GM23338 (cell line): ENCODE measurements at regions not wholly inside any gene's neighbourhood (a gene's known extent, or its start where the extent isn't known, plus 50 kb on each side); places are given as distances from the start of the nearest gene placed in this dataset.
A peak's percentile ranks its signal among the peaks of the same experiment; 100 is the strongest.

ENCODE experiments used
- ATAC-seq: fragments of 200-7000 bp; cut with Tn5 transposase; 3 replicates; pipeline ENCODE4 v1.9.1; 2020
- DNase-seq: peaks from one replicate; pipeline ENCODE4 v3.0.0-alpha.2; 2015; ENCODE audit warnings: low spot score
- H2AFZ ChIP-seq: fragments of 200-600 bp; sonication (generic); 2 replicates; pipeline ENCODE4 v1.8.0; 2016; ENCODE audit warnings: antibody characterized with exemption, mild to moderate bottlenecking, moderate library complexity
- H3F3A ChIP-seq: fragments of 200-600 bp; sonication (generic); replicated peaks from 2 replicates; pipeline ENCODE4 v1.8.0; 2017; ENCODE audit warnings: antibody characterized with exemption, mixed run types, low read depth
- H3K27ac ChIP-seq: fragments of 200-600 bp; sonication (generic); 2 replicates; pipeline ENCODE4 v1.6.1; 2016; ENCODE audit warnings: low read depth
- H3K27me3 ChIP-seq: fragments of 200-600 bp; sonication (generic); 2 replicates; pipeline ENCODE4 v1.8.0; 2016; ENCODE audit warnings: mild to moderate bottlenecking, mixed run types, moderate library complexity; ENCODE audit not compliant: insufficient read depth
- H3K36me3 ChIP-seq: fragments of 200-600 bp; sonication (generic); 2 replicates; pipeline ENCODE4 v1.8.0; 2016; ENCODE audit warnings: mild to moderate bottlenecking; ENCODE audit not compliant: insufficient read depth
- H3K4me1 ChIP-seq: fragments of 200-600 bp; sonication (generic); 2 replicates; pipeline ENCODE4 v1.8.0; 2016; ENCODE audit warnings: mild to moderate bottlenecking, moderate library complexity; ENCODE audit not compliant: insufficient read depth
- H3K4me2 ChIP-seq: fragments of 200-600 bp; sonication (generic); 2 replicates; pipeline ENCODE4 v1.7.1; 2017; ENCODE audit warnings: mixed run types
- H3K4me3 ChIP-seq: fragments of 200-600 bp; sonication (generic); 2 replicates; pipeline ENCODE4 v1.6.1; 2016; ENCODE audit warnings: mixed run types
- H3K79me2 ChIP-seq: fragments of 200-600 bp; sonication (generic); replicated peaks from 2 replicates; pipeline ENCODE4 v1.8.0; 2017; ENCODE audit warnings: mild to moderate bottlenecking; ENCODE audit not compliant: insufficient read depth
- H3K9me2 ChIP-seq: fragments of 200-600 bp; sonication (generic); 2 replicates; pipeline ENCODE4 v1.8.0; 2017; ENCODE audit not compliant: insufficient read depth
- H4K20me1 ChIP-seq: fragments of 200-600 bp; sonication (generic); replicated peaks from 2 replicates; pipeline ENCODE4 v1.8.0; 2017; ENCODE audit warnings: mild to moderate bottlenecking; ENCODE audit not compliant: insufficient read depth
- H3K27ac Mint-ChIP-seq: 2 replicates; pipeline ENCODE4 v1.8.0; 2020; ENCODE audit warnings: inconsistent platforms, mild to moderate bottlenecking, moderate library complexity, mixed read lengths
- H3K27me3 Mint-ChIP-seq: 3 replicates; pipeline ENCODE4 v1.8.0; 2022; ENCODE audit warnings: low read depth, mild to moderate bottlenecking, moderate library complexity, mixed read lengths, inconsistent platforms; ENCODE audit not compliant: insufficient read depth, poor library complexity
- H3K36me3 Mint-ChIP-seq: 3 replicates; pipeline ENCODE4 v1.8.0; 2021; ENCODE audit warnings: low read depth, mild to moderate bottlenecking, inconsistent platforms, moderate library complexity, mixed read lengths
- H3K4me1 Mint-ChIP-seq: 3 replicates; pipeline ENCODE4 v1.8.0; 2020; ENCODE audit warnings: mild to moderate bottlenecking, inconsistent platforms, mixed read lengths
- H3K4me3 Mint-ChIP-seq: 3 replicates; pipeline ENCODE4 v1.8.0; 2021; ENCODE audit warnings: moderate library complexity, mild to moderate bottlenecking, inconsistent platforms, mixed read lengths
- H3K9me3 Mint-ChIP-seq: 3 replicates; pipeline ENCODE4 v1.8.0; 2020; ENCODE audit warnings: moderate library complexity, mild to moderate bottlenecking, inconsistent platforms, mixed read lengths
- CREB1 ChIP-seq: fragments of 250-450 bp; sonication (Bioruptor Pico); IDR thresholded peaks from 2 replicates; pipeline ENCODE4 v1.5.0; 2020; ENCODE audit warnings: low read depth, mild to moderate bottlenecking, moderate library complexity
- CTCF ChIP-seq, 2 experiments: fragments of 200-600 bp in 1 of 2; sonication (generic) in 1 of 2; conservative IDR thresholded peaks; 2 replicates each; pipeline versions ENCODE4 v1.5.1 to v1.6.1; 2016 to 2017; ENCODE audit warnings: antibody characterized with exemption in 2 of 2, low read depth in 2 of 2, mild to moderate bottlenecking in 2 of 2, moderate library complexity in 1 of 2
- EZH2 ChIP-seq: fragments of 200-600 bp; sonication (generic); IDR thresholded peaks from one replicate; pipeline ENCODE4 v1.8.0; 2017; ENCODE audit warnings: antibody characterized with exemption, mild to moderate bottlenecking, low read depth; ENCODE audit not compliant: unreplicated experiment
- EZH2phosphoT487 ChIP-seq: fragments of 200-600 bp; sonication (generic); IDR thresholded peaks from one replicate; pipeline ENCODE4 v1.8.1; 2018; ENCODE audit warnings: antibody characterized with exemption; ENCODE audit not compliant: unreplicated experiment
- JUNB ChIP-seq: IDR thresholded peaks from one replicate; pipeline ENCODE4 v1.6.1; 2016; ENCODE audit warnings: antibody characterized with exemption; ENCODE audit not compliant: unreplicated experiment
- POLR2AphosphoS5 ChIP-seq: IDR thresholded peaks from 2 replicates; pipeline ENCODE4 v1.6.1; 2016; ENCODE audit warnings: antibody characterized with exemption, low read depth
- REST ChIP-seq: IDR thresholded peaks from one replicate; pipeline ENCODE4 v1.6.1; 2018; ENCODE audit warnings: antibody characterized with exemption; ENCODE audit not compliant: unreplicated experiment
- ZNF114 ChIP-seq: fragments of 250-450 bp; sonication (Bioruptor Pico); IDR thresholded peaks from 2 replicates; pipeline ENCODE4 v1.5.0; 2020; ENCODE audit warnings: mild to moderate bottlenecking, moderate library complexity
- ZNF462 ChIP-seq: fragments of 250-450 bp; sonication (Bioruptor Pico); IDR thresholded peaks from 2 replicates; pipeline ENCODE4 v1.5.0; 2020; ENCODE audit warnings: mild to moderate bottlenecking, moderate library complexity

GRCh38 chr2:173750353-173750801 is 214.8 kb downstream of the SP3 start:
- H3K36me3 ChIP-seq: no peaks in the 10 kb centered on the region
- H3F3A ChIP-seq: no peaks in the 10 kb centered on the region
- Mint-ChIP-seq H3K4me1 (peaks cover 55% of the 10 kb centered on the region), H3K9me3 (no peaks in the 10 kb centered on the region), H3K27me3 (peaks cover 4% of the 10 kb centered on the region), H3K4me3 (no peak overlapping the region), H3K36me3 (no peaks in the 10 kb centered on the region), H3K27ac (peak overlapping the region; percentile 73)
- DNase-seq: peak; percentile 82
- H3K27me3 ChIP-seq: no peaks in the 10 kb centered on the region
- peak; percentile 87 for ATAC-seq
- no peaks in the 10 kb centered on the region for H4K20me1 ChIP-seq
- peak overlapping the region; percentile 44; the same call in 1 of the 2 replicates for H2AFZ ChIP-seq
- no peaks in the 10 kb centered on the region for H3K9me2 ChIP-seq
- H3K79me2 ChIP-seq: no peaks in the 10 kb centered on the region
- no peak for TF ChIP-seq POLR2AphosphoS5
- TF ChIP-seq CTCF (conservative IDR thresholded peaks at IDR 0.05; ENCODE audit: low read depth in 2 of 2): peak in 1 of 2 experiments; percentile 52; a peak in 2 of 4 replicates
- TF ChIP-seq EZH2phosphoT487: no peak
- no peak for TF ChIP-seq ZNF114 (CRISPR knock-in tag)
- TF ChIP-seq EZH2: no peak
- peak overlapping the region; percentile 76; the same call in 1 of the 2 replicates for H3K27ac ChIP-seq
- H3K4me3 ChIP-seq: no peak overlapping the region
- peaks cover 65% of the 10 kb centered on the region for H3K4me1 ChIP-seq
- H3K4me2 ChIP-seq: peak overlapping the region; percentile 55

- no peaks in the 10 kb centered on the region for H4K20me1 ChIP-seq
- no peaks in the 10 kb centered on the region for H3K9me2 ChIP-seq
- no peak for ATAC-seq
- Mint-ChIP-seq H3K9me3 (no peaks in the 10 kb centered on the region), H3K27me3 (peaks cover 2% of the 10 kb centered on the region), H3K4me3 (no peak overlapping the region), H3K4me1 (peaks cover 55% of the 10 kb centered on the region), H3K27ac (no peak overlapping the region), H3K36me3 (no peaks in the 10 kb centered on the region)
- no peaks in the 10 kb centered on the region for H3F3A ChIP-seq
- H3K27ac ChIP-seq: peak overlapping the region; percentile 76; the same call in 1 of the 2 replicates
- no peak for DNase-seq
- H3K79me2 ChIP-seq: no peaks in the 10 kb centered on the region
- no peak overlapping the region for H3K4me3 ChIP-seq
- no peaks in the 10 kb centered on the region for H3K36me3 ChIP-seq
- no peak overlapping the region for H2AFZ ChIP-seq
- H3K27me3 ChIP-seq: no peaks in the 10 kb centered on the region
- peaks cover 65% of the 10 kb centered on the region for H3K4me1 ChIP-seq
- peak overlapping the region; percentile 55 for H3K4me2 ChIP-seq
- TF ChIP-seq ZNF462: no peak
- TF ChIP-seq REST: no peak
- TF ChIP-seq ZNF114 (CRISPR knock-in tag): no peak
- no peak for TF ChIP-seq CREB1 (CRISPR knock-in tag)
- no peak for TF ChIP-seq JUNB
- no peak for TF ChIP-seq POLR2AphosphoS5
Observed at GRCh38 chr2:173750831-173751230, 214.3 kb downstream of the SP3 start.
